ENCODE measurements at regions not wholly inside any gene's neighbourhood (a gene's known extent, or its start where the extent isn't known, plus 50 kb on each side); places are given as distances from the start of the nearest gene placed in this dataset.

GRCh38 chr20:22795433-22795832 is 211.1 kb upstream of the FOXA2 start:
- TF ChIP-seq CTCF (IDR thresholded peaks at IDR 0.05; ENCODE audit: low read depth, low read length, missing control alignments) = no peak
- H3K4me3 ChIP-seq (replicated peaks; ENCODE audit: low read depth, low read length) = no peak overlapping the region
- no peak for DNase-seq (ENCODE audit: extremely low read depth, low read depth)

- H3K4me3 ChIP-seq (replicated peaks; ENCODE audit: low read depth, low read length) = no peak overlapping the region
- no peak for TF ChIP-seq CTCF (IDR thresholded peaks at IDR 0.05; ENCODE audit: low read depth, low read length, missing control alignments)
- DNase-seq (ENCODE audit: extremely low read depth, low read depth) = peak; percentile 57
Measured at GRCh38 chr20:22795871-22796270, 211.5 kb upstream of the FOXA2 start.

GRCh38 chr20:22796469-22797077 is 212.2 kb upstream of the FOXA2 start:
- no peak for TF ChIP-seq CTCF (IDR thresholded peaks at IDR 0.05; ENCODE audit: low read depth, low read length, missing control alignments)
- H3K4me3 ChIP-seq (replicated peaks; ENCODE audit: low read depth, low read length) = no peak overlapping the region
- DNase-seq (ENCODE audit: extremely low read depth, low read depth) = no peak

- H3K4me3 ChIP-seq (replicated peaks; ENCODE audit: low read depth, low read length) = no peak overlapping the region
- TF ChIP-seq CTCF (IDR thresholded peaks at IDR 0.05; ENCODE audit: low read depth, low read length, missing control alignments) = no peak
- DNase-seq (ENCODE audit: extremely low read depth, low read depth) = no peak
Measured at GRCh38 chr20:22797103-22797502, 212.7 kb upstream of the FOXA2 start.

- no peak for TF ChIP-seq CTCF (IDR thresholded peaks at IDR 0.05; ENCODE audit: low read depth, low read length, missing control alignments)
- DNase-seq (ENCODE audit: extremely low read depth, low read depth) = no peak
- H3K4me3 ChIP-seq (replicated peaks; ENCODE audit: low read depth, low read length) = no peak overlapping the region
Measured at GRCh38 chr20:22799687-22800086, 215.3 kb upstream of the FOXA2 start.

GRCh38 chr20:22800129-22800528 is 215.8 kb upstream of the FOXA2 start:
- no peak for DNase-seq (ENCODE audit: extremely low read depth, low read depth)
- no peak overlapping the region for H3K4me3 ChIP-seq (replicated peaks; ENCODE audit: low read depth, low read length)
- no peak for TF ChIP-seq CTCF (IDR thresholded peaks at IDR 0.05; ENCODE audit: low read depth, low read length, missing control alignments)

- no peak overlapping the region for H3K4me3 ChIP-seq (replicated peaks; ENCODE audit: low read depth, low read length)
- no peak for TF ChIP-seq CTCF (IDR thresholded peaks at IDR 0.05; ENCODE audit: low read depth, low read length, missing control alignments)
- DNase-seq (ENCODE audit: extremely low read depth, low read depth) = peak; percentile 9
Measured at GRCh38 chr20:22801528-22801927, 217.2 kb upstream of the FOXA2 start.

All from HFF-Myc (cell line).